ENCODE measurements at regions not wholly inside any gene's neighbourhood (a gene's known extent, or its start where the extent isn't known, plus 50 kb on each side); places are given as distances from the start of the nearest gene placed in this dataset.

DNA sequence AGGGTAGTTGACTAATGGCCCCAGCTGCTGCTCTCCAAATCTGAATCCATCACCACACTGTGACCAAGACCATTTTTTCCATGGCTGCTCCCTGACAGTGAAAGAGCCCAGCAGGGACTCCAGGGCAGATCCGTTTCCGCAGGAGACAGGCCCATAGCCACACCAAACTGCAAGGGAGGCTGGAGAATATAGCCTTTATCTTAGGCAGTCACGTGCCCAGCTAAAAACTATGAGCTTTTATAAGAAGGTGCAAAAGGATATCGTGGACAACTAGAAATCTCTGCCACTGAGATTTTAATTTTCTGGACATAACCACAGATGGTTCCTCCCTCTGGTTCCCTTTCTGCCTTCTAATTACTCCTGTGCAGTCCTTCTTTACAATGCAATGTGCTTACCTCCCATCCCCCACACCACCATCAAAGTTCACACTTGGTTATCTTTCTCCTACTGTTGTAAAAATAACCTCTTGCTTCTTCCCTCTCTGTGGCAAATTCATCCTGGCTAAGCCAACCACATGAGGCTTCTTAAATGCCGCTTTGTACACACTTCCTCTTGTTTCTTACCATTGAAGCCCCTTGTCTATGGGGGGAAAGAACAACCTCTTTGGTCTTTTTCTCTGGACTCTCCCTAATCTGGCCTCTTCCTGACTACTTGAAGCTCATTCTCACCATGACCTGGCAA, 233.7 kb downstream of the SHQ1 start:
- TF ChIP-seq RAD21 (IDR thresholded peaks at IDR 0.05; ENCODE audit: low read length): no peak
- TF ChIP-seq, protein P1, sequence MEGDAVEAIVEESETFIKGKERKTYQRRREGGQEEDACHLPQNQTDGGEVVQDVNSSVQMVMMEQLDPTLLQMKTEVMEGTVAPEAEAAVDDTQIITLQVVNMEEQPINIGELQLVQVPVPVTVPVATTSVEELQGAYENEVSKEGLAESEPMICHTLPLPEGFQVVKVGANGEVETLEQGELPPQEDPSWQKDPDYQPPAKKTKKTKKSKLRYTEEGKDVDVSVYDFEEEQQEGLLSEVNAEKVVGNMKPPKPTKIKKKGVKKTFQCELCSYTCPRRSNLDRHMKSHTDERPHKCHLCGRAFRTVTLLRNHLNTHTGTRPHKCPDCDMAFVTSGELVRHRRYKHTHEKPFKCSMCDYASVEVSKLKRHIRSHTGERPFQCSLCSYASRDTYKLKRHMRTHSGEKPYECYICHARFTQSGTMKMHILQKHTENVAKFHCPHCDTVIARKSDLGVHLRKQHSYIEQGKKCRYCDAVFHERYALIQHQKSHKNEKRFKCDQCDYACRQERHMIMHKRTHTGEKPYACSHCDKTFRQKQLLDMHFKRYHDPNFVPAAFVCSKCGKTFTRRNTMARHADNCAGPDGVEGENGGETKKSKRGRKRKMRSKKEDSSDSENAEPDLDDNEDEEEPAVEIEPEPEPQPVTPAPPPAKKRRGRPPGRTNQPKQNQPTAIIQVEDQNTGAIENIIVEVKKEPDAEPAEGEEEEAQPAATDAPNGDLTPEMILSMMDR (IDR thresholded peaks at IDR 0.05): no peak
